Glutamatergic neuron (in vitro differentiated cells): ENCODE measurements at regions not wholly inside any gene's neighbourhood (a gene's known extent, or its start where the extent isn't known, plus 50 kb on each side); places are given as distances from the start of the nearest gene placed in this dataset.

ENCODE experiments used
- DNase-seq: peaks from one replicate; pipeline ENCODE4 v3.0.0; 2022
- H3K27ac Mint-ChIP-seq: one replicate; pipeline ENCODE4 v1.8.0; 2020; ENCODE audit warnings: mild to moderate bottlenecking, mixed read lengths, inconsistent platforms; ENCODE audit not compliant: unreplicated experiment
- H3K27me3 Mint-ChIP-seq: one replicate; pipeline ENCODE4 v1.8.0; 2020; ENCODE audit warnings: mild to moderate bottlenecking, moderate library complexity, mixed read lengths, inconsistent platforms; ENCODE audit not compliant: unreplicated experiment
- H3K36me3 Mint-ChIP-seq: one replicate; pipeline ENCODE4 v1.8.0; 2020; ENCODE audit warnings: mild to moderate bottlenecking, mixed read lengths, inconsistent platforms; ENCODE audit not compliant: unreplicated experiment
- H3K4me1 Mint-ChIP-seq: one replicate; pipeline ENCODE4 v1.8.0; 2020; ENCODE audit warnings: mild to moderate bottlenecking, low read depth, mixed read lengths, inconsistent platforms; ENCODE audit not compliant: unreplicated experiment
- H3K4me3 Mint-ChIP-seq: one replicate; pipeline ENCODE4 v1.8.0; 2020; ENCODE audit warnings: mild to moderate bottlenecking, mixed read lengths, inconsistent platforms; ENCODE audit not compliant: unreplicated experiment
- H3K9me3 Mint-ChIP-seq: one replicate; pipeline ENCODE4 v1.8.0; 2020; ENCODE audit warnings: mild to moderate bottlenecking, moderate library complexity, mixed read lengths, inconsistent platforms; ENCODE audit not compliant: unreplicated experiment
- TF ChIP-seq, protein P1 (sequence below): fragments of 200-600 bp; sonication (generic); IDR thresholded peaks from one replicate; pipeline ENCODE4 v1.5.0; 2021; ENCODE audit not compliant: partially characterized antibody, unreplicated experiment

DNA sequence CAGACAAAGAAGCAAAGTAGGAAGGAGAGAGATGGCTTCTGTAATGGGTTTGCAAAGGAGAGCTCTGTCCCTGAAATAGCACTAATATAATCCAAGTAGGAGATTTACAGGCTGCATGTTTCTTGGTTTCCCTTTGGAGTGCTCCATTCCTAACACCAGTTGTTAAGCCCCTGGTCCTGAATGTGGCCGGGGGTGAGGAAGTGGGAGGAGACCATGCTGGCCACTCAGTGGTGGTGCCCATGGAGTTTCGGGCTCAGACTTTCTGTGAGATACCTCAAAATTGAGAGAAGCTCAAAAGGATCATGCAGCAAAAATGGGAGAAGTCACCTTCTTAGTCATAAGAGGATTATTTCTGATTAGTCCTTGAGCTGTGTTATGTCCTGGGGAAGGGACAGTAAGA is 88.5 kb downstream of the DAD1 start:
- DNase-seq = no peak
- Mint-ChIP-seq H3K27ac (no peak overlapping the region), H3K27me3 (no peaks in the 10 kb centered on the region), H3K9me3 (peaks cover 1% of the 10 kb centered on the region), H3K36me3 (no peaks in the 10 kb centered on the region), H3K4me1 (no peaks in the 10 kb centered on the region), H3K4me3 (no peak overlapping the region)
- TF ChIP-seq, protein P1, sequence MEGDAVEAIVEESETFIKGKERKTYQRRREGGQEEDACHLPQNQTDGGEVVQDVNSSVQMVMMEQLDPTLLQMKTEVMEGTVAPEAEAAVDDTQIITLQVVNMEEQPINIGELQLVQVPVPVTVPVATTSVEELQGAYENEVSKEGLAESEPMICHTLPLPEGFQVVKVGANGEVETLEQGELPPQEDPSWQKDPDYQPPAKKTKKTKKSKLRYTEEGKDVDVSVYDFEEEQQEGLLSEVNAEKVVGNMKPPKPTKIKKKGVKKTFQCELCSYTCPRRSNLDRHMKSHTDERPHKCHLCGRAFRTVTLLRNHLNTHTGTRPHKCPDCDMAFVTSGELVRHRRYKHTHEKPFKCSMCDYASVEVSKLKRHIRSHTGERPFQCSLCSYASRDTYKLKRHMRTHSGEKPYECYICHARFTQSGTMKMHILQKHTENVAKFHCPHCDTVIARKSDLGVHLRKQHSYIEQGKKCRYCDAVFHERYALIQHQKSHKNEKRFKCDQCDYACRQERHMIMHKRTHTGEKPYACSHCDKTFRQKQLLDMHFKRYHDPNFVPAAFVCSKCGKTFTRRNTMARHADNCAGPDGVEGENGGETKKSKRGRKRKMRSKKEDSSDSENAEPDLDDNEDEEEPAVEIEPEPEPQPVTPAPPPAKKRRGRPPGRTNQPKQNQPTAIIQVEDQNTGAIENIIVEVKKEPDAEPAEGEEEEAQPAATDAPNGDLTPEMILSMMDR = no peak

DNA sequence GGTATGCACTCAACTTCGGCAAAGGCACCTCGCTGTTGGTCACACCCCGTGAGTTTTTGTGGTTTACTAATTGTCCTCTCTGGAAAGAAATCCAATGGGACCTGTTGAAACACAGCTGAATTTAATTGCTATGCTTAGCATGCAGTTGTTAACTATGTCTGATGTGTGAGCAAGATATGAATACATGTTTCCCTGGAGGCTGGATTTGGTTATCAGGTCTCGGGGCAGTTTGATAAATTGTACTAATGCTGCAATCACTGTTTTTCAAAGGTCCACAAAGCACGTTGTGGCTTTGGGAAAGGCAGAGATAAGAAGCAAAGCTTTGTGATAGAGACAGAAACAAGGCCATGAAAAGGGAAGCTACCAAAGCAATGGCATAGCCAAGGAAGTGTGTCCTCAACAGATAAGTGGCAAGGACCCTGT is 91.3 kb downstream of the DAD1 start:
- Mint-ChIP-seq H3K27me3 (peaks cover 2% of the 10 kb centered on the region), H3K9me3 (peaks cover 1% of the 10 kb centered on the region), H3K4me3 (no peak overlapping the region), H3K27ac (no peak overlapping the region), H3K36me3 (no peaks in the 10 kb centered on the region), H3K4me1 (no peaks in the 10 kb centered on the region)
- TF ChIP-seq, protein P1 = no peak
- no peak for DNase-seq

DNA sequence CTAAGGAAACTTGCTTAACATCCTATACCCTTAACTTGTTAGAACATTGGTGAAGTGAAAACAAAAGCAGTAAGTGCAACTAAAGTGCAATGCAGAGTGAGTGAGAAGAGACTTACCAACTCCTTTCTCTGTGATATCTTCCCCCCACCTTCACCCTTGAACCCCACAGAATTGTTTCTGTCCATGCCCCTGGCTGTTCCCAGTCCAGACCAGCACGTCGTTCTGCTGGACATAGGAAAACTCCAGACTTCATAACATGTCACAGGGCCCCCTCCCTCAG is 91.9 kb downstream of the DAD1 start:
- Mint-ChIP-seq H3K4me3 (no peak overlapping the region), H3K36me3 (no peaks in the 10 kb centered on the region), H3K27ac (no peak overlapping the region), H3K9me3 (peaks cover 1% of the 10 kb centered on the region), H3K4me1 (no peaks in the 10 kb centered on the region), H3K27me3 (peaks cover 2% of the 10 kb centered on the region)
- TF ChIP-seq, protein P1 = no peak
- no peak for DNase-seq

DNA sequence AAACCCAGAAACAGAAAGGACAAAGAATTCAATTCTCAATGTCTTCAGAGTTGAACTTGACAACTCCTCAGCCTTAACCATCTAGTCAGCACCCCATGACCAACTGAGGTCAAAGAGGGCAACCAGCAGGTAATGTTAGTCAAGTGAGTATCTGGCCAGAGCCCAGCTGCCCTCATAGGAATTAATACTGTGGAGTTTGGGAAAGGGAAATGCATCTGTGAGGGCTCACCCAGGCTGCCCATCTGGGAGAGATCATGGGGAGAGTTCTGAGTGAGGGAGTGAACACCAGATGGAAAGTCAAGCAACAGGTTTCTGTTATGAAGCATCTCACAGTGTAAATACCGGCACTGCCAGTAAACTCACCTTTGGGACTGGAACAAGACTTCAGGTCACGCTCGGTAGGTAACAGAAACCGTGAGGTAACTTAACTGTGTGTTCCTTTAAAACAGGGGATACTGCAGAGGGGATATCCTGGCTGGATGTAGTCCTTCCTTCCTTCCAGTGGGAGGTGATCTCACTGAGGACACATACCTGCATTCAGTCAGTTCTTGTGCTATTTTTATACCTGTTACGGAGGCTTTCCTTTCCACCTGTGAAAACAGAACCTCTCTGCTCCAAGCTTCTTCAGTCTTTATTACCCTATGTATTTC is 94.4 kb downstream of the DAD1 start:
- DNase-seq = no peak
- peaks cover 2% of the 10 kb centered on the region for H3K27me3 Mint-ChIP-seq
- H3K27ac Mint-ChIP-seq = no peak overlapping the region
- H3K4me1 Mint-ChIP-seq = peaks cover 12% of the 10 kb centered on the region
- TF ChIP-seq, protein P1 = no peak
- no peaks in the 10 kb centered on the region for H3K36me3 Mint-ChIP-seq
- H3K9me3 Mint-ChIP-seq = peaks cover 3% of the 10 kb centered on the region
- no peak overlapping the region for H3K4me3 Mint-ChIP-seq

DNA sequence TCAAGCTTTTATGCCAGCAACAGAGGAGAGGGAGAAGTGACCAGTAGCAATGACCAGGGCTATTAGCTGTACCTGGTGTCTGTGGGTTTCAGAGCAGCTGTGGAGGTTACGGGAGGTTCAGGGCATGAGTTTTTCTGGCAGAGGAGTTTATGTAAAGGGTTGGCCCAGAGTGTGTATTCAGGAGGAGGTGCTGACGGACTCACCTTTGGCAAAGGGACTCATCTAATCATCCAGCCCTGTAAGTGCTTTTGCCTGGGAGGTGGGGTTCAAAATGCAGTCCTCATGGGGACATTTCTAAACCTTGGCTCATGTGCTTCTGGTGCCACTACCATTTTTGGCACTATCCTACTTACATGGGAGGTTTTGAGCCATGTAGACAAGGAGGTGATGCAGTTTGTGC is 95.3 kb downstream of the DAD1 start:
- TF ChIP-seq, protein P1 = no peak
- H3K9me3 Mint-ChIP-seq = peaks cover 3% of the 10 kb centered on the region
- peaks cover 4% of the 10 kb centered on the region for H3K27me3 Mint-ChIP-seq
- no peak overlapping the region for H3K27ac Mint-ChIP-seq
- H3K4me3 Mint-ChIP-seq = peak overlapping the region; percentile 14
- peaks cover 19% of the 10 kb centered on the region for H3K4me1 Mint-ChIP-seq
- no peak for DNase-seq
- H3K36me3 Mint-ChIP-seq = no peaks in the 10 kb centered on the region
